Suppressor macrophage treated with lipopolysaccharide for 4 hours (primary cell): ENCODE measurements at regions not wholly inside any gene's neighbourhood (a gene's known extent, or its start where the extent isn't known, plus 50 kb on each side); places are given as distances from the start of the nearest gene placed in this dataset.

Experiments
- DNase-seq: peaks from one replicate; pipeline ENCODE4 v3.0.0-alpha.2; 2020

DNA sequence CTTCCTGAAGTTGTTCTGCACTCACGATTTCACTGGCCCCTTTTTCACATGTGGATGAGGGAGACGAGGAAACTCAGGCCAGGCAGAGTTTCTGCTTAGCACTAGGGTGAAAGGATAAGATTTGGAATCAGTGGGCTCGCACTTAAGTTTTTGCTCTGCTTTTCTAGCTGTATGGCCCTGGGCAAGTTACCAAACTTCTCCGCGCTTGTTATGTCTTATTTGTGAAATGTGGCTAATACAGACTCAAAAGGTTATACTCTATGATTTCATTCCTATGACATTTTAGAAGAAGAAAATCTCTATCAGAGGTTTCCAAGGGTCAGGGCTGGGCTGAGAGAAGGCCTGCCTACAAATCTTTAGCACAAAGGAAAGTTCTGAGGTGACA is 191.9 kb upstream of the LRIG1 start:
- no peak for DNase-seq

- DNase-seq = no peak
Measured at GRCh38 chr3:66693461-66694031, 192.7 kb upstream of the LRIG1 start.

DNA sequence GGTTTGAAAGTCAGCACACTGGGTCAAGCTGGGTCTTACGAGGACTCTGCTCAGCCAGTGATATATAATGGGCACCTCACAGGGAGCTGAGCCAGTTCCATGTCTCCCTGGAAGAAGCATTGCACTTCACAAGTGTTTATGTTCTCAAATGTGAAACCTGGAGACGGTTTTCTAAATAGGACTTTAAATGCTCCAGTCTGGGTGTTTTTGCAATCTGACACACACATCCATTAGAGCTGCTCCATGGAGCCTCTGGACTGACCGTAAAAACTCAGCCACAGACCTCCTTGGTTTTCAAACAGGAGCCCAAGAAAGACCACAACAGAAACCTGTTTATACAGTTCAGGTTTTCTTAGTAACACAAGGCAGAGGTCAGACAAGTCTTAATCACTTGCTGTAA is 201.3 kb upstream of the LRIG1 start:
- no peak for DNase-seq

DNA sequence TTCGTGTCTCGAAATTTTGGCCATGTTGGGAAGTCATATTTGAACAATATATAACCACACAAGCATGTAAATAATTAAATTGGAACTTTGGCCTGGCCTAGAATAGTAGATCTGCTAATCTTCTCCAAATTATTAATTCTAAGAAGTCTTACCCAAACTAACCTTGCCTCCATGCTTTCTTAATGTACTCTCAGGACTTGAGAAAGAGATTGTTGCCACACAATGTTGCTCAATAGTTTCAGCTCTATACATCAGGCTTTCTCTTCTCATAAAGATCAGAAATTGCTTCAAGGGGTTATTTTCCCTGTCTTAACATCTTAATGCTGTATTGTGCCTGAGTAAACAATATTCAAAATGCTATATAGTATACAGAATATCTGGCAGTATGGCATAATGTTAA is 202.7 kb upstream of the LRIG1 start:
- DNase-seq = peak; percentile 34

GRCh38 chr3:66705076-66705475 is 204.3 kb upstream of the LRIG1 start:
- DNase-seq = no peak

DNA sequence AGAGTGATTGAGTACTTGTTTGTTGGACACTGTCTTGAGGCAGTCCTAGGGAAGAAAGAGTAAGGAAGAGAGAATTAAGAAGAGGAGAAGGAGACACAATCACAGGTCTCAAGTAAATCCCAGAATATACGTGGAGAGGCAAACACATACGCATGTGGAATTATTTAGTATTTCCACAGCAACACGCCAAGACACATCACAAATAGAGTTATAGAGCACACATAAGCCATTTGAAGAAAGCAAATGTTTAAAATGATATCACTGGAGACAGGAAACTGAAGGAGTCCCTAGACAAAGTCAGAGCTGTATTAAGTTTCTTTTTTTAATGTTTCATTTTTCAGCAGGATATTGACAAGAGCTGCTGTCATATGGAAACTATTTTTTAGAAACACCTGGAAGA is 206.1 kb upstream of the LRIG1 start:
- DNase-seq = no peak

DNA sequence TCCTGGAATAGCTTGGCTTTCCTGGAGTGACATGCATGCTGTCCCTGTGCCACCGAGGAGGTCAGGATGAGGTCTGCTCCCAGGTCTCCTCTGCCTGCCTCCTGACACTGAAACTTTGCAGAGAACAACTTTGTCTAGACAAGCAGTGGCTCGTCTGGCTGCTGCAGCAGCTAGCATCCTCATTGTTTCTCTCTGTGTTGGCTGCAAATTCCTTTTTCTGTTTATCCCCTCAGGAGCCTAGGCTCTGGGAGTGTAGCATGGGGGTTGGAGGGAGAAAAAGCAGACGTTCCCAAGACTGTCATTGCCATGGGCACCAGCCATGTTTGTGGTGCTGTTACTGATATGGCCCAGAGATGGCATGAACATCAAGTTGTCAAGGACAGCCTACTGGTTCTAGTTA is 208.7 kb upstream of the LRIG1 start:
- no peak for DNase-seq

DNA sequence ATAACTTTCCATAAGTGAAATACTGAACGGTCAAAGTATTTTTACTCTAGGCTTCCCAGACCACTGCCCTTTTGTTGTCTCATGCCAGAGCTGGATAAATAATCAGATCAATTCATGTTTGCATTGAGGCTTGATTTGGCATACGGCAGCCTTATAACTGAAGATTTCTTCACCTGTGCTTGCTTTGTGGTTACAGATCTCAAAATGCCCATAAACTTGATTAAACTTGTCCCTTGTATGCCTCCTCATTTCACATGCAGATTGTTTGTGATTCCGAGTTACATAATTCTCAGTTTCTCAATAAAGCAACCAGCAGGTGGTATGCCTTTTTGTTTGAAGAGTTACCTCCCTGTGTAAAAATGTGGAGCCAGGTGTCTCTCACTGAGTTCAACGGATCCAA is 211.4 kb upstream of the LRIG1 start:
- DNase-seq = no peak

GRCh38 chr3:66713921-66714320 is 213.1 kb upstream of the LRIG1 start:
- no peak for DNase-seq

- DNase-seq = no peak
Measured at GRCh38 chr3:66715806-66716205, 215.0 kb upstream of the LRIG1 start.

- DNase-seq = no peak
Measured at GRCh38 chr3:66717806-66718205, 217.0 kb upstream of the LRIG1 start.

GRCh38 chr3:66719796-66720356 is 219.1 kb upstream of the LRIG1 start:
- DNase-seq = no peak

- DNase-seq = no peak
Measured at GRCh38 chr3:66720508-66720907, 219.7 kb upstream of the LRIG1 start.

DNA sequence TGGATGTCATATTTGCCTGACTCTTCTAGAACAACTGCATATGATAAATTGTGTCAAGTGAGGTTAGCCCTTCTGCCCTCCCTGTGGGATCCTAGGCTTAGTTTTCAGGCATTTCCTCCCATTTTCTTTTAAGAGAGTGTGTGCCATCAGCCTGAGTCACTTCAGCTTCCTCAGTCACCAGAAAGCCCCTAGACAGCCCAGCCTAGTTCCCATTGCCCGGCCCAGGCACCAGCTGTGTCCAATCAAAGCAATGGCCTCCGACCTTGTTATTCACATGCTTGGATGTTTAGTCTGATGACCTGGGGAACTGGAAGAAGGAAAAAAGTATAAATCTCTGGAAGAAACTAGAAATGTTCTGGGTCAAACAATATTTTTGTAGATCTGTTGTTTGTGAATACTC is 221.9 kb upstream of the LRIG1 start:
- DNase-seq = peak; percentile 42

- peak; percentile 6 for DNase-seq
Measured at GRCh38 chr3:66723231-66723630, 222.4 kb upstream of the LRIG1 start.

DNA sequence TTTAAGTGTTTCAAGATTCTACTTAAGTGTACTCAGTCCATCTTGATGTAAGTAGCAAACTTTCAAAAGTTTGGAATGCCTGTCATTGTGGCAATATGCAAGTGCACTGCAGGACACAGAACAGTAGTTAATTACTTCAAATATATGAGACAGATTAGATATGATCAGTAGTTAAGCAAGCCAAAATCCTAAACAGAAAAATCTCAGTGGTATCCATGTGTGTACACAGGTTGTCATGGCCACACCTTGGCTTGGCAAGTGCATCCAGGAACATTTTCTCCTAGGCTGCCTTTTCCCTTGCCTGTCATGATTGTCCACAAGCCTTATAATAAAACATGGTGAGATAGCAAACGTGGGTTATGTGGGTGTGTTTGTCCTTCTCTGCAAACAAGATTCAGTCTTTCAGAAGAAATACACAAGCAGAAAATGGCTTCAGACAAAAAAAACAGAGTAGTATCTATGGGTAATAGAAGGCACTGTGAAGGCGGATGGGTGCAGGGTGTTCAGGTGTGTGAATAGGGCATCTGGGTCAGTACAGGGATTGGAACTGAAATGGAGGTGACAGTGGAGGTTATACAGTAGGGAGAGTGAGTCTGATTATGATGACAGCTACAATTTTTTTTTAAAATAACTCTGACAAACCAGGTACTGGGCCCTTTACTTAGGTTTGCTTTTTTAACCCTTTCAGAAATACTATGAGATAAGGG is 229.0 kb upstream of the LRIG1 start:
- no peak for DNase-seq

GRCh38 chr3:66738625-66739365 is 238.0 kb upstream of the LRIG1 start:
- DNase-seq = no peak

- DNase-seq = no peak
Measured at GRCh38 chr3:66740260-66740659, 239.4 kb upstream of the LRIG1 start.

GRCh38 chr3:66744521-66744920 is 243.7 kb upstream of the LRIG1 start:
- no peak for DNase-seq

DNA sequence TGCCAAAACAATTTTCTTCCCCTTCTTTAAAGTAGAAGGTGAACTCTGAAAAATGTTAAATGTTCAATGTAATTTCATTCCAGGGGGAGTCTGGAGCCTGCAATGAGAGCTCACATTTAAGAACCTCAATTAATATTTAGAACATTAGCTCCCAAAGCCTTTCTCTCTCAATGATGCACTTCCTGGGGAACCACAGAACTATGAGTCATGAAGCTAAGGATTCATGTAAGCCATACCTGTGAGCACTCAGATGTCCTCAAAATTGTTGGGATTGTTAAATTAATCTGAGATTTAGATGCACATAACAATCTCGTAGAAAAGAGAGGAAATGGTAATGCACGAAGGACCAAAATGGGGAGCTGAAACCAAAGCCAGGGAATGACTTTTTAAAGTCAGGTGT is 244.2 kb upstream of the LRIG1 start:
- DNase-seq = no peak

DNA sequence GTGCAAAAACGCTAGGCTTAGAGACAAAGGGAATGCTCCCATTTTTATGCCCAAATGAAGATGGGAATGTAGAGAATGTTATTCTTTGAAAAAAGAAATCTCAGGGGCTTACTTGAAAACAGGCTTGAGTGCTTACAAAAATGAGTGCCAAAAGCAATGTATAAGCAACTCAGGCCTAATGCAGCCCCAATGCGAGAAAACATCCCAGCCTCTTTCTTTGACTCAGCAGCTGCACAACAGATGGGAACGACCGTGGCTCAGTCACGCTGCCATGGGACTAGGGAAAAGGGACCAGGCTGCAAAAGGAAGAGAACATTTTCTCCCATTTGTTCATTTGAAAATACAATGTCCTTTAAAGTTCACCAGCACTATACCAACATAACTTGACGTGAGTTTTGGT is 246.4 kb upstream of the LRIG1 start:
- DNase-seq = no peak

DNA sequence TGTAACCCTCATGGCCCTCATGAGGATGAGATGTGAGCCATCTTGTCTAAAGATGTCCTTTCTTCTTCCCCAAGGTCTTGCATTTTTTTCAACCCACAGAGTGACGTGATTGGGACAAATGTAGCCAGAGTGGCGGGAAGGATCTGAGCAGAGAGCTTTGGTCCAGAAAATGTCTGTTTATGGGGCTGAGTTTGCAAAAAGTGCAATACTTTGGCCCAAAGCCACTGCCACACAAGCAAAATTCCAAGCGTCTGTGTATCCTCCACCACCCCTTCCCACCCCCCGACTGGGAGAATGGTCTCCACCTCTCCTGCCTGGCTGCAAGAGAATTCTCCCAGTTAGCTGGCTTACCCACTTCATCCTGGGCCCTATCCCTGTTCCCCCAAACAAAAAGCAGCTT is 246.9 kb upstream of the LRIG1 start:
- DNase-seq = no peak

- no peak for DNase-seq
Measured at GRCh38 chr3:66748175-66748876, 247.5 kb upstream of the LRIG1 start.

DNA sequence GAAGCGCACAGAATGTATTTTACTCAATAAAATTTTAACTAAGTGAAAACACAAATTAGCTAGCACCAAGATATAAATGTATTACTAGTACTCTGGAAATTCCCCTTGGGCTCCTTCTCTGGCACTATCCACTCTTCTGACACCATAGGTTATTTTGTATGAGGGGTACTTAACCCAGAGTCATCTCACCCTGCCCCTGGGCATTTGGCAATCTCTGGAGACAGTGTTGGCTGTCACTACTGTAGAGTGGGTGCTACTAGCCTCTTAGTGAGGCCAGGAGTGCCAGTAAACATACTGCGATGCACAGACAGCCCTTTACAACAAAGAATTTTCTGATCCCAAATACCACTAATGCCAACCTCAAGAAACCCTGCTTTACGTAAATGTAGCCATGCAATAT is 246.3 kb upstream of the KBTBD8 start:
- no peak for DNase-seq
